Tongue (tissue), 1 donor: ENCODE measurements at regions not wholly inside any gene's neighbourhood (a gene's known extent, or its start where the extent isn't known, plus 50 kb on each side); places are given as distances from the start of the nearest gene placed in this dataset.
A peak's percentile ranks its signal among the peaks of the same experiment; 100 is the strongest.
"Not testable (repeated sequence)": the region's sequence is repeated elsewhere in the genome, so short reads cannot be mapped to it uniquely, and the experiment has no call there.

Experiments used
- DNase-seq: peaks from one replicate; pipeline ENCODE4 v3.0.0-alpha.2; 2015

DNA sequence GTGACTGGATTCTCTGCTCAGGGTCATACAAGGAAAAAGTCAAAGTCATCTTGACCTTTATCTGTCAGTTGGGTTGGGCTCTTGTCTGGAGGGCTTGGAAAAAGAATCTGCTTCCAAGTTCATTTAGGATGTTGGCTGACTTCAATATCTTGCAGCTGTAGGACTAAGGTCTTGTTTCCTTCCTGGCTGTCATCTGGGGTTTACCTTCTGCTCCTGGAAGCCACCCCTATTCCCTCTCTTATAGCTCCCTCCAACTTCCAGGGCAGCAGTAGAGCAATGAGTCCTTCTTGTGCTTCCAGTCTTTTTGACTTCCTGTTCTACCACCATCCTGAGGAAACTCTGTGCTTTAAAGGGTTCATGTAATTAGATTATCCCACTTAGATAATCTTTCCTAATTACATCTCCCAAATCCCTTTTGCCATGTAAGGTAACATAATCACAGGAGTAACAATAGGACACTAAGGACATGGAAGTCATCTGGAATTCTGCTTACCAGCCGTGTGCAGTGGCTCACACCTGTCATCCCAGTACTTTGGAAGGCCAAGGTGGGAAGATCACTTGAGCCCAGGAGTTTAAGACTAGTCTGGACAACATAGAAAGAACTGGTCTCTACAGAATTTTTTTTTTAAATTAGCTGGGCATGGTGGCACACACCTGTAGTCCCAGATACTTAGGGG, 170.7 kb upstream of the KITLG start:
- DNase-seq: no peak

- no peak for DNase-seq
These were observed 166.1 kb upstream of the KITLG start for GRCh38 chr12:88746386-88746785.

- peak; percentile 9 for DNase-seq
These were observed 163.8 kb upstream of the KITLG start for GRCh38 chr12:88743946-88744685.

- no peak for DNase-seq
These were observed 157.7 kb upstream of the KITLG start for GRCh38 chr12:88737838-88738472.

GRCh38 chr12:88736031-88736430, 155.8 kb upstream of the KITLG start:
- DNase-seq: no peak

DNA sequence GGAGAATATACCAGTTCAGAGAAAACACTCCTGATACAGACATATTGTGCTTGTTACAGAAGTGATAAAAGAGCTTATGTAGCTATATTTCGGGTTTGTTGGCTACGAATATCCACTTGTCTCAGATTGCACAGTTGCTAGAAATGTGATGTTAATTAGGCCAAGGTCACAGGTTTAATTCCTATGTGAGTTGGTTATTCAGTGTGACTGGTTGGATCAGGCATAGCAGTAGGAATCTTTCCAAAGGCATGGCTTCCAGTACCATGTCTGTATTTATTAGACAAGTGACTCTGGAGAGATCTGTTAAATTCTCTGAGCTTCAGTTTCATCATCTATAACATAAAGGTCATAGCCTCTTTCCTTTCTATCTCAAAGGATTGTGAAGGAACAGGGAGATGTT, 152.7 kb upstream of the KITLG start:
- no peak for DNase-seq

GRCh38 chr12:88729196-88729595, 148.9 kb upstream of the KITLG start:
- no peak for DNase-seq

- DNase-seq: no peak
These were observed 146.8 kb upstream of the KITLG start for GRCh38 chr12:88726806-88727720.

GRCh38 chr12:88725592-88726143, 145.4 kb upstream of the KITLG start:
- no peak for DNase-seq

DNA sequence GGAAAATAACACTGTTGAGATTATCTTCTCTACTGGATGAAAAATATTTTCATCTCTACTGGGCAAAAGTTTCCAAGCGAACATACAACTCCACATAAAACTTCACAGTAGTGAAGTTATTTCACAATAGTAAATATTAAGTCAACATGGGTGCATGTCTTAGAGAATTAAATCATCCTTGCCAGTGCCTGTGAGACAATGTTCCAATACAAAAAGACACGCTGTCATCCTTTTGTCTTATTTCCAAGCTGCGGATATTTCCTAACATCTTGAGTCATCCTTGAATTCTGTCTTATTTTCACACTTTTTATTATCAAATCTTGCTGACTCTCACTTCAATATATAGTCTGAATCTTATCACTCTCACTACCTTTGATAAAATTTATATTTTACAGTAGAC, 142.9 kb upstream of the KITLG start:
- no peak for DNase-seq

DNA sequence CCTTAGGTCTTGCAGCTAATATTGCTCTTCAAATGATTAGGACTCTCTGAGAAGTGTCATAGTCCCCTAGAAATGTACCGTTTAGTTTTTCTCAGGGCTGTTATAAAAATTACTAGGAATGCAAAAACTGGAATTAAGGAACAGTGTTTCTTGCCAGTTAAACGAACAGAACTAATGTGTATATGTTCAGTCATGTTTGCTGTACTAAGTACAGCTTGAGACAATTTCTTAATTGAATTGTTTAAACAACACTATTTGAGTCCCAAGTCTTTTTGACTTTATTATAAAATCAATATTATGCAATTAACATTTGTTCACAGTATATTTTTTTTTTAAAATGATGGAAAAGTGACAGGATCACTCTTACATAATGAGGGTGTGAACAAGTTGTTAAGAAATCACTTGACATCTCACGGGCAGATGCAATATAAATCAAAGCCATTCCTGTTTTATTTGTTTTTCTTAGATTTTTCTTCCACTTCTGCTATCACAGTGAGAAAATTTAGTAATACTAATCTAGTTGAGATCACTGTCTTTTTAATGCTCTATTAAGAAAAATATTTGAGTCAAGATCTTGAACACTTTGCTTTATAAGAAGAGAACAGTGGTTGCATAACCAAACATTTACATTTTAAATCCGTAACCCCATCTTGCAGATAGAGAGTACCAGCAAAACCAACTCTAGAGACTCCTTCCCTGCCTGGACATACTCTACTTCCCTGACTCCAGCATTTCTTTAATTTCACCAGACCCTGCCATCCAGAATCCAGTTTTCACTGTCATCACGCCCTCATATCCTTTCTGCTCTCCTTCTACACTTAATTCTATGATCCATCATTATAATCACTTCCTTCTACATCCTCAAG, 140.7 kb upstream of the KITLG start:
- no peak for DNase-seq

- DNase-seq: no peak
These were observed 140.0 kb upstream of the KITLG start for GRCh38 chr12:88720231-88720630.

- no peak for DNase-seq
These were observed 136.9 kb upstream of the KITLG start for GRCh38 chr12:88717188-88717587.

- DNase-seq: no peak
These were observed 136.0 kb upstream of the KITLG start for GRCh38 chr12:88716240-88716639.

GRCh38 chr12:88715673-88716072, 135.4 kb upstream of the KITLG start:
- DNase-seq: no peak

GRCh38 chr12:88714263-88714882, 134.1 kb upstream of the KITLG start:
- not testable (repeated sequence) for DNase-seq

DNA sequence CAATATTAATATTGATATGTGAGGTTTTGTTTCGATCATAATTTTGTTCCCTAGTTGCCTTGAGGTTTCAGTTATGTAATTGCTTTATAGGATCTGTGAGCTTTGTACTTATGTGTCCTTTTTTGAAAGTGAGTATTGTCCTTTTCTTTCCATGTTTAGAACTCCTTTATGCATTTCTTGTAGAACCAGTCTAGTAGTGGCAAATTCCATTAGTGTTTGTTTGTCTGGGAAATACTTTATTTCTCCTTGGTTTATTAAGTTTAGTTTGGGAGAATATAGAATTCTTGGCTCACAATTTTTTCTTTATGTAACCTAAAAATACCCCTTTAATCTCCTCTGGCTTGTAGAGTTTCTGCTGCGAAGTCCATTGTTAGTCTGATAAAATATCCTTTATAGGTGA, 127.5 kb upstream of the KITLG start:
- no peak for DNase-seq

DNA sequence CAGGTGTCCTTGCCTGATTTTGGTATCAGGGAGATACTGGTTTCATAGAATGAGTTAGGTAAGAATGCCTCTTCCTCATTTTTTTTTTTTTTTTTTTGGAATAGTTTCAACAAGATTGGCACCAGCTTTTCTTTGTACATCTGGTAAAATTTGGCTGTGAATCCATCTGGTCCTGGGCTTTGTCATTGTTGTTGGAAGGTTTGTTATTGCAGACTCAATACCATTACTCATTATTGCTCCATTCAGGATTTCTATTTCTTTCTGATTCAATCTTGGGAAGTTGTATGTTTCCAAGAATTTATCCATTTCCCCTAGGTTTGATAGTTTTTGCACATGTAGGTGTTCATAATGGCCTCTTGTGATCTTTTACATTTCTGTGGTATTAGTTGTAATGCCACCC, 126.0 kb upstream of the KITLG start:
- no peak for DNase-seq

- DNase-seq: no peak
These were observed 123.5 kb upstream of the KITLG start for GRCh38 chr12:88703790-88704189.

GRCh38 chr12:88698471-88698870, 118.2 kb upstream of the KITLG start:
- no peak for DNase-seq
